SK-N-SH (cell line): ENCODE measurements at regions not wholly inside any gene's neighbourhood (a gene's known extent, or its start where the extent isn't known, plus 50 kb on each side); places are given as distances from the start of the nearest gene placed in this dataset.

ENCODE experiments used
- CTCF ChIA-PET: fragments of 300-600, 350-600 bp; formaldehyde crosslinking; extraction: SDS; loops from one replicate; lab custom pipeline; 2021; lab: Yijun Ruan, JAX
- POLR2A ChIA-PET: fragments of 350-600 bp; sonication (Branson Sonifier 250); formaldehyde crosslinking; extraction: SDS; loops from one replicate; lab custom pipeline; 2020; ENCODE audit warnings: antibody characterized with exemption, inconsistent platforms; lab: Yijun Ruan, JAX
- DNase-seq: peaks from one replicate; pipeline ENCODE4 v3.0.0; 2012
- H2AFZ ChIP-seq: fragments of 200-600 bp; sonication (generic); 2 replicates; pipeline ENCODE4 v1.8.1; 2016; ENCODE audit warnings: antibody characterized with exemption, mild to moderate bottlenecking, low read depth
- H3F3A ChIP-seq: fragments of 200-600 bp; sonication (generic); replicated peaks from 2 replicates; pipeline ENCODE3; 2016; ENCODE audit warnings: antibody characterized with exemption, mild to moderate bottlenecking; ENCODE audit not compliant: insufficient read depth
- H3K27ac ChIP-seq, 2 experiments: fragments of 200-500 bp in 1 of 2; fragments of 200-600 bp in 1 of 2; sonication (Bioruptor generic) in 1 of 2; sonication (generic), shearing (Covaris generic) in 1 of 2; 2 replicates each; pipeline versions ENCODE4 v1.5.1 to v1.6.1; 2014 to 2016; ENCODE audit warnings: low read depth in 2 of 2, inconsistent platforms in 1 of 2, low read length in 1 of 2, mild to moderate bottlenecking in 1 of 2, mixed read lengths in 1 of 2
- H3K27me3 ChIP-seq: fragments of 200-600 bp; sonication (generic), shearing (Covaris generic); 2 replicates; pipeline ENCODE4 v1.6.1; 2016; ENCODE audit warnings: mixed run types; ENCODE audit not compliant: insufficient read depth
- H3K36me3 ChIP-seq, 2 experiments: fragments of 200-500 bp in 1 of 2; fragments of 200-600 bp in 1 of 2; sonication (Bioruptor generic) in 1 of 2; sonication (generic) in 1 of 2; replicated peaks in 1 of 2; 2 replicates each; pipeline versions ENCODE3 to v1.5.1; 2014 to 2016; ENCODE audit warnings: low read length in 1 of 2, mild to moderate bottlenecking in 1 of 2; ENCODE audit not compliant: insufficient read depth in 2 of 2, control insufficient read depth in 1 of 2
- H3K4me1 ChIP-seq, 2 experiments: fragments of 200-500 bp in 1 of 2; fragments of 200-600 bp in 1 of 2; sonication (Bioruptor generic) in 1 of 2; sonication (generic), shearing (Covaris generic) in 1 of 2; 2 replicates each; pipeline versions ENCODE4 v1.5.1 to v1.6.1; 2014 to 2016; ENCODE audit warnings: low read depth in 1 of 2, low read length in 1 of 2, mixed run types in 1 of 2; ENCODE audit not compliant: insufficient read depth in 2 of 2, control insufficient read depth in 1 of 2
- H3K4me2 ChIP-seq: fragments of 200-600 bp; sonication (generic), shearing (Covaris generic); 2 replicates; pipeline ENCODE4 v1.6.1; 2017; ENCODE audit warnings: mixed run types
- H3K4me3 ChIP-seq, 2 experiments: fragments of 200-500 bp in 1 of 2; fragments of 200-600 bp in 1 of 2; sonication (Bioruptor generic) in 1 of 2; sonication (generic), shearing (Covaris generic) in 1 of 2; 2 replicates each; pipeline versions ENCODE4 v1.5.1 to v1.8.1; 2014 to 2016; ENCODE audit warnings: low read depth in 2 of 2, inconsistent platforms in 1 of 2, low read length in 1 of 2, mild to moderate bottlenecking in 1 of 2, mixed read lengths in 1 of 2, moderate library complexity in 1 of 2
- H3K79me2 ChIP-seq: fragments of 200-600 bp; sonication (generic); 2 replicates; pipeline ENCODE4 v1.8.1; 2017; ENCODE audit warnings: mild to moderate bottlenecking; ENCODE audit not compliant: insufficient read depth
- H3K9ac ChIP-seq: fragments of 200-600 bp; sonication (generic); 2 replicates; pipeline ENCODE4 v1.6.1; 2017; ENCODE audit warnings: mixed run types
- H3K9me2 ChIP-seq: fragments of 200-600 bp; sonication (generic); 2 replicates; pipeline ENCODE4 v1.6.1; 2017; ENCODE audit warnings: mixed run types
- H3K9me3 ChIP-seq: fragments of 200-600 bp; sonication (generic); 2 replicates; pipeline ENCODE4 v1.6.1; 2017; ENCODE audit warnings: mixed run types, mild to moderate bottlenecking, moderate library complexity
- H4K20me1 ChIP-seq: fragments of 200-600 bp; sonication (generic); 2 replicates; pipeline ENCODE4 v1.6.1; 2017; ENCODE audit warnings: mild to moderate bottlenecking, mixed run types; ENCODE audit not compliant: insufficient read depth
- CHD2 ChIP-seq: fragments of 150-350 bp; IDR thresholded peaks from 2 replicates; pipeline ENCODE4 v1.6.1; 2018; ENCODE audit warnings: low read length; ENCODE audit not compliant: partially characterized antibody
- ELF1 ChIP-seq: IDR thresholded peaks from 2 replicates; pipeline ENCODE4 v1.4.0; 2012
- EP300 ChIP-seq, 2 experiments: IDR thresholded peaks; 2 replicates each; pipeline versions ENCODE4 v1.4.0 to v1.6.1; 2012; ENCODE audit warnings: borderline replicate concordance in 1 of 2, low read depth in 1 of 2, low read length in 1 of 2
- FOXJ3 ChIP-seq: sonication (generic); formaldehyde crosslinking; IDR thresholded peaks from 2 replicates; pipeline ENCODE4 v1.5.1; 2020; ENCODE audit warnings: mild to moderate bottlenecking, missing genetic modification reagents
- GABPA ChIP-seq: IDR thresholded peaks from 2 replicates; pipeline ENCODE4 v1.4.0; 2012; ENCODE audit warnings: low read depth, mild to moderate bottlenecking
- MEF2A ChIP-seq: IDR thresholded peaks from 2 replicates; pipeline ENCODE4 v1.4.0; 2012; ENCODE audit warnings: low read depth, borderline replicate concordance
- NFIC ChIP-seq: IDR thresholded peaks from 2 replicates; pipeline ENCODE4 v1.4.0; 2012; ENCODE audit warnings: borderline replicate concordance
- SIN3A ChIP-seq: IDR thresholded peaks from 2 replicates; pipeline ENCODE4 v1.6.1; 2012; ENCODE audit warnings: low read depth, mild to moderate bottlenecking, low read length, moderate library complexity, borderline replicate concordance
- SMC3 ChIP-seq: IDR thresholded peaks from 2 replicates; pipeline ENCODE4 v1.6.1; 2012; ENCODE audit warnings: low read depth, low read length, improper control_type of control experiment
- TCF12 ChIP-seq: IDR thresholded peaks from 2 replicates; pipeline ENCODE4 v1.4.0; 2012
- TEAD4 ChIP-seq: IDR thresholded peaks from 2 replicates; pipeline ENCODE4 v1.4.0; 2012; ENCODE audit warnings: mild to moderate bottlenecking, borderline replicate concordance; ENCODE audit not compliant: insufficient read depth
- YY1 ChIP-seq: IDR thresholded peaks from 2 replicates; pipeline ENCODE4 v1.4.0; 2012; ENCODE audit warnings: low read depth, mild to moderate bottlenecking
- WGBS: methylation state at CpG from one replicate; pipeline ENCODE4 v1.1.6; 2017; ENCODE audit warnings: low lambda C conversion rate; 5-methylcytosine and 5-hydroxymethylcytosine counted together
- TF ChIP-seq, protein P1 (sequence below): fragments of 150-350 bp; IDR thresholded peaks from 2 replicates; pipeline ENCODE4 v1.6.1; 2017; ENCODE audit warnings: antibody characterized with exemption, low read length, low read depth, borderline replicate concordance
- TF ChIP-seq, protein P2 (sequence below): IDR thresholded peaks from 2 replicates; pipeline ENCODE4; 2012
- TF ChIP-seq, protein P3 (sequence below): IDR thresholded peaks from 2 replicates; pipeline ENCODE4 v1.6.1; 2012; ENCODE audit warnings: mild to moderate bottlenecking, low read depth, low read length, moderate library complexity
- TF ChIP-seq, protein P4 (sequence below): fragments of 200-600 bp; sonication (generic); IDR thresholded peaks from 2 replicates; pipeline ENCODE4 v1.6.1; 2017; ENCODE audit warnings: antibody characterized with exemption, mild to moderate bottlenecking, moderate library complexity
- TF ChIP-seq, protein P5 (sequence below): fragments of 150-350 bp; IDR thresholded peaks from 2 replicates; pipeline ENCODE4 v1.6.1; 2016; ENCODE audit warnings: mild to moderate bottlenecking, low read depth, low read length

DNA sequence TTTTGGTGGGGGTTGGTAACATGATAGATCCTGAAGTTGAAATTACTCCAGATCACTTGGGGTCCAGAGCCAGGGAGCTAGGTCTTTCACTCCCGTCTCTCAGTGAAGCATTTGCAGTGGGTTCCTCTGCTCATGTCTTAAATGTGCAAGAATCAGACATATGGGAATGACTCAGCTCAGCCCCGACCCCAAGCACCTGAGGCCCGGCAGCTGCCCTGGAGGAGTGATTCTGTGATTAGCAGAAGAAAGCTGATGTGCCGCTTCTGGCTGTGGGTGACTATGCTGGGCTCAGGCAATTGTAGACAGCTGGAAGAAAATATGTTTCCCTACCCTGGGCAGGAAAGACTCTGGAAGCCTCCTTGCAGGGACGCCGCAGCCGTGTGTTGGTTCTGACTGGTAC lies 601.7 kb downstream of the NPHP4 start:
- Histone ChIP-seq H3K9ac (no peak overlapping the region), H3K9me2 (no peaks in the 10 kb centered on the region), H3K27me3 (no peaks in the 10 kb centered on the region), H2AFZ (no peak overlapping the region), H3K79me2 (no peaks in the 10 kb centered on the region), H3F3A (no peaks in the 10 kb centered on the region), H3K4me3 (no peak overlapping the region), H3K27ac (no peak overlapping the region), H3K4me2 (no peak overlapping the region), H3K4me1 (peaks cover 0 to 14% of the 10 kb centered on the region in 2 experiments; a peak in 1 of 4 replicates), H3K9me3 (no peaks in the 10 kb centered on the region), H3K36me3 (no peaks in the 10 kb centered on the region), H4K20me1 (no peaks in the 10 kb centered on the region)
- no peak for DNase-seq
- ChIA-PET CTCF (no interaction called here), POLR2A (no interaction called here)
- no peak for TF ChIP-seq YY1
- TF ChIP-seq, protein P1, sequence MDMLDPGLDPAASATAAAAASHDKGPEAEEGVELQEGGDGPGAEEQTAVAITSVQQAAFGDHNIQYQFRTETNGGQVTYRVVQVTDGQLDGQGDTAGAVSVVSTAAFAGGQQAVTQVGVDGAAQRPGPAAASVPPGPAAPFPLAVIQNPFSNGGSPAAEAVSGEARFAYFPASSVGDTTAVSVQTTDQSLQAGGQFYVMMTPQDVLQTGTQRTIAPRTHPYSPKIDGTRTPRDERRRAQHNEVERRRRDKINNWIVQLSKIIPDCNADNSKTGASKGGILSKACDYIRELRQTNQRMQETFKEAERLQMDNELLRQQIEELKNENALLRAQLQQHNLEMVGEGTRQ: no peak
- TF ChIP-seq, protein P2, sequence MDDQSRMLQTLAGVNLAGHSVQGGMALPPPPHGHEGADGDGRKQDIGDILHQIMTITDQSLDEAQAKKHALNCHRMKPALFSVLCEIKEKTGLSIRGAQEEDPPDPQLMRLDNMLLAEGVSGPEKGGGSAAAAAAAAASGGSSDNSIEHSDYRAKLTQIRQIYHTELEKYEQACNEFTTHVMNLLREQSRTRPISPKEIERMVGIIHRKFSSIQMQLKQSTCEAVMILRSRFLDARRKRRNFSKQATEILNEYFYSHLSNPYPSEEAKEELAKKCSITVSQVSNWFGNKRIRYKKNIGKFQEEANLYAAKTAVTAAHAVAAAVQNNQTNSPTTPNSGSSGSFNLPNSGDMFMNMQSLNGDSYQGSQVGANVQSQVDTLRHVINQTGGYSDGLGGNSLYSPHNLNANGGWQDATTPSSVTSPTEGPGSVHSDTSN: no peak
- TF ChIP-seq TEAD4: no peak
- TF ChIP-seq TCF12: no peak
- no peak for TF ChIP-seq NFIC
- TF ChIP-seq CHD2: no peak
- TF ChIP-seq ELF1: no peak
- no peak for TF ChIP-seq GABPA
- TF ChIP-seq, protein P3, sequence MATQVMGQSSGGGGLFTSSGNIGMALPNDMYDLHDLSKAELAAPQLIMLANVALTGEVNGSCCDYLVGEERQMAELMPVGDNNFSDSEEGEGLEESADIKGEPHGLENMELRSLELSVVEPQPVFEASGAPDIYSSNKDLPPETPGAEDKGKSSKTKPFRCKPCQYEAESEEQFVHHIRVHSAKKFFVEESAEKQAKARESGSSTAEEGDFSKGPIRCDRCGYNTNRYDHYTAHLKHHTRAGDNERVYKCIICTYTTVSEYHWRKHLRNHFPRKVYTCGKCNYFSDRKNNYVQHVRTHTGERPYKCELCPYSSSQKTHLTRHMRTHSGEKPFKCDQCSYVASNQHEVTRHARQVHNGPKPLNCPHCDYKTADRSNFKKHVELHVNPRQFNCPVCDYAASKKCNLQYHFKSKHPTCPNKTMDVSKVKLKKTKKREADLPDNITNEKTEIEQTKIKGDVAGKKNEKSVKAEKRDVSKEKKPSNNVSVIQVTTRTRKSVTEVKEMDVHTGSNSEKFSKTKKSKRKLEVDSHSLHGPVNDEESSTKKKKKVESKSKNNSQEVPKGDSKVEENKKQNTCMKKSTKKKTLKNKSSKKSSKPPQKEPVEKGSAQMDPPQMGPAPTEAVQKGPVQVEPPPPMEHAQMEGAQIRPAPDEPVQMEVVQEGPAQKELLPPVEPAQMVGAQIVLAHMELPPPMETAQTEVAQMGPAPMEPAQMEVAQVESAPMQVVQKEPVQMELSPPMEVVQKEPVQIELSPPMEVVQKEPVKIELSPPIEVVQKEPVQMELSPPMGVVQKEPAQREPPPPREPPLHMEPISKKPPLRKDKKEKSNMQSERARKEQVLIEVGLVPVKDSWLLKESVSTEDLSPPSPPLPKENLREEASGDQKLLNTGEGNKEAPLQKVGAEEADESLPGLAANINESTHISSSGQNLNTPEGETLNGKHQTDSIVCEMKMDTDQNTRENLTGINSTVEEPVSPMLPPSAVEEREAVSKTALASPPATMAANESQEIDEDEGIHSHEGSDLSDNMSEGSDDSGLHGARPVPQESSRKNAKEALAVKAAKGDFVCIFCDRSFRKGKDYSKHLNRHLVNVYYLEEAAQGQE: no peak
- 26% methylated on average over 4 of the region's 7 CpGs for WGBS

DNA sequence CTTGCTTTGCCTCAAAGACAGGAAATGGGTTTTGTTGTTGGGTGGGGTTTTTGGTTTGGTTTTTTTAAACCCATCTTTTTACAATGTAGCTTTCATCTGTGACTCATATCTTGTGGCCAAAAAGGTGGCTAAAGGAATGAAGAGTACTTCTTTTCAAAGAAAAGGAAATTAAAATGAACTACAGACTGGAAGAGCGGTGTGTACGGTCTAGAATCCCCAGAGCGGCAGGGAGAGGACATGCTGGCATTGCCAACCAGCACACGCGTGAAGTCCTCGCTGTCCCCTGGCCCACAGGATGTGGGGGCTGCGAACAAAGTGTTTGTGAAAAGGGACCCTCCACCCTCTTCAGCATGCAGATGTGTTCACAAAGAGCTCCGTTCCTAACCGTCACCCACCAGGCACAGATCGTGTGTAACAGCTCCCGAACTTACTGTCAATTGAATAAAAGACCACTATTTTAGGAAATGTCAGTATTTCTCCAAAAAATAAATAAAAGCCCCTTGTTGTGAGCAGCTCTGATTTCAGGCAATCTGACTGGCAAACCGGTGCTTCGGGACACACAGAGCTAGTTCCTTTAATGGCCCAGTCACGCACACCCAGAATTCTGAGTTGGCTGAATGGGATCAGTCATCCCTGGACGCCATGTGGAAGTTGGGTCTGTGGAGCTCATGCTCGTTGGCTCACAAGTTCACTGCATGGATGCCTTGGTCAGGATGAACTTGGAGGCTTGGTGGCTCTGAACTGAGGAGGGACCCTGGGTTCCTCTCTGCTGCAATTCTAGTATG lies 602.9 kb downstream of the NPHP4 start:
- Histone ChIP-seq H3K27me3 (no peaks in the 10 kb centered on the region), H4K20me1 (no peaks in the 10 kb centered on the region), H3K4me2 (no peak overlapping the region), H3K36me3 (no peaks in the 10 kb centered on the region), H3K27ac (no peak overlapping the region), H3K9ac (no peak overlapping the region), H3F3A (no peaks in the 10 kb centered on the region), H3K9me3 (no peaks in the 10 kb centered on the region), H3K4me3 (no peak overlapping the region), H3K4me1 (peaks cover 0 to 23% of the 10 kb centered on the region in 2 experiments; a peak in 1 of 4 replicates), H2AFZ (no peak overlapping the region), H3K9me2 (no peaks in the 10 kb centered on the region), H3K79me2 (no peaks in the 10 kb centered on the region)
- ChIA-PET CTCF (interaction anchor here (0.6 kb wide), 1 partner anchor 452 kb away, joined by 3 read pairs; no protein-coding TSS in a partner anchor), POLR2A (no interaction called here)
- DNase-seq: no peak
- WGBS: 47% methylated on average over 16 of the region's 16 CpGs
- TF ChIP-seq TCF12 (no peak), EP300 (IDR thresholded peaks at IDR 0.05; ENCODE audit: borderline replicate concordance in 1 of 2, low read depth in 1 of 2, low read length in 1 of 2) (no peak), SMC3 (no peak), NFIC (no peak), FOXJ3 (CRISPR knock-in tag) (no peak), MEF2A (no peak), SIN3A (no peak)
- TF ChIP-seq, protein P4, sequence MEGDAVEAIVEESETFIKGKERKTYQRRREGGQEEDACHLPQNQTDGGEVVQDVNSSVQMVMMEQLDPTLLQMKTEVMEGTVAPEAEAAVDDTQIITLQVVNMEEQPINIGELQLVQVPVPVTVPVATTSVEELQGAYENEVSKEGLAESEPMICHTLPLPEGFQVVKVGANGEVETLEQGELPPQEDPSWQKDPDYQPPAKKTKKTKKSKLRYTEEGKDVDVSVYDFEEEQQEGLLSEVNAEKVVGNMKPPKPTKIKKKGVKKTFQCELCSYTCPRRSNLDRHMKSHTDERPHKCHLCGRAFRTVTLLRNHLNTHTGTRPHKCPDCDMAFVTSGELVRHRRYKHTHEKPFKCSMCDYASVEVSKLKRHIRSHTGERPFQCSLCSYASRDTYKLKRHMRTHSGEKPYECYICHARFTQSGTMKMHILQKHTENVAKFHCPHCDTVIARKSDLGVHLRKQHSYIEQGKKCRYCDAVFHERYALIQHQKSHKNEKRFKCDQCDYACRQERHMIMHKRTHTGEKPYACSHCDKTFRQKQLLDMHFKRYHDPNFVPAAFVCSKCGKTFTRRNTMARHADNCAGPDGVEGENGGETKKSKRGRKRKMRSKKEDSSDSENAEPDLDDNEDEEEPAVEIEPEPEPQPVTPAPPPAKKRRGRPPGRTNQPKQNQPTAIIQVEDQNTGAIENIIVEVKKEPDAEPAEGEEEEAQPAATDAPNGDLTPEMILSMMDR: no peak
- TF ChIP-seq, protein P5, sequence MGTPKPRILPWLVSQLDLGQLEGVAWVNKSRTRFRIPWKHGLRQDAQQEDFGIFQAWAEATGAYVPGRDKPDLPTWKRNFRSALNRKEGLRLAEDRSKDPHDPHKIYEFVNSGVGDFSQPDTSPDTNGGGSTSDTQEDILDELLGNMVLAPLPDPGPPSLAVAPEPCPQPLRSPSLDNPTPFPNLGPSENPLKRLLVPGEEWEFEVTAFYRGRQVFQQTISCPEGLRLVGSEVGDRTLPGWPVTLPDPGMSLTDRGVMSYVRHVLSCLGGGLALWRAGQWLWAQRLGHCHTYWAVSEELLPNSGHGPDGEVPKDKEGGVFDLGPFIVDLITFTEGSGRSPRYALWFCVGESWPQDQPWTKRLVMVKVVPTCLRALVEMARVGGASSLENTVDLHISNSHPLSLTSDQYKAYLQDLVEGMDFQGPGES: no peak
- TF ChIP-seq, protein P1: no peak
